GM18502 (cell line): ENCODE measurements at regions not wholly inside any gene's neighbourhood (a gene's known extent, or its start where the extent isn't known, plus 50 kb on each side); places are given as distances from the start of the nearest gene placed in this dataset.

ENCODE experiments used
- ATAC-seq: cut with Tn5 transposase; IDR thresholded peaks from one replicate; pipeline ENCODE4 v1.9.1; 2021; ENCODE audit warnings: mild to moderate bottlenecking; ENCODE audit not compliant: unreplicated experiment, poor library complexity

DNA sequence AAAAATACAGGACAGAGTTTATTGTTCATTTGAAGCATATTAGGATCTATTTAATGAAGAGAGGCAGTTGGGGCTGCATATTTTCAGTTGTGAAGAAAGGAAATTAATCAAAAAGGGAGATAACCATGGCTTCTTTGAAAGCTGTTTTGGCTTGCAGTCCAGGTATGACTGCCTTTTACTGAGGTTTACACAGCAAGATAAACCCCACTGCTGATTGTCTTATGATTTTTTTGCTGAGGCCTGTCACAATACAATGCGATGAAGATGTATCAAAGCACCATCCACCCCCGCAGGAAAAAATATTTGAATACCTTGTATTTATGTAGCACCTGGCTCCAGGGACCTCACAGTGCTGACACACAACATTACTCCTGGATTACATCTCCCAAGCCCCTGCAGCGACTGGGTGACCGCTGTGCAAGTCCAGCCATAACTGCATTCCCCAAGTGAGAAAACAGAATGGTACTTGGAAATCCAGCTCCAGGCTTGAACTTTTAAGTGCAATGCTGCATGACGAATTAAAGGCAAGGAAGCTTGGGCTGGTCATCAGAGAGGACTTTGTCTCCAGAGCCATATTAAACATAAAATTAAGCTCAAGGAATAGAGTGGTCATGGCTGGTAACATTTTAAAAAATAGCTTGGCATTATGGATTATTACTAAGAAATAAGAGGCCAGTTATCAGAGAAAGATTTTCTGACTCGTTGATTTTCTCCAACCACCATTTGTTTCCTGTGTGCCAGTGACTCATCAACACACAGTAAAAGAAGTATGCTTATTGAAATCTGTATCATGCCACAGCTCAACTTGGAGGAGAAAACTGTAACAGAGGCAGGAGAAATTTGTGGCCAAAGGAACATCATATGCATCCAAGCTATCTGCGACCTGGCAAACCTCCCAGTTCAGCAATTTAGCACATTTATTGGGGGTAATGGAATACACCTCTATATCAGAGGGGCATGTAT, 374.2 kb downstream of the MAN2A1 start:
- ATAC-seq = no peak

DNA sequence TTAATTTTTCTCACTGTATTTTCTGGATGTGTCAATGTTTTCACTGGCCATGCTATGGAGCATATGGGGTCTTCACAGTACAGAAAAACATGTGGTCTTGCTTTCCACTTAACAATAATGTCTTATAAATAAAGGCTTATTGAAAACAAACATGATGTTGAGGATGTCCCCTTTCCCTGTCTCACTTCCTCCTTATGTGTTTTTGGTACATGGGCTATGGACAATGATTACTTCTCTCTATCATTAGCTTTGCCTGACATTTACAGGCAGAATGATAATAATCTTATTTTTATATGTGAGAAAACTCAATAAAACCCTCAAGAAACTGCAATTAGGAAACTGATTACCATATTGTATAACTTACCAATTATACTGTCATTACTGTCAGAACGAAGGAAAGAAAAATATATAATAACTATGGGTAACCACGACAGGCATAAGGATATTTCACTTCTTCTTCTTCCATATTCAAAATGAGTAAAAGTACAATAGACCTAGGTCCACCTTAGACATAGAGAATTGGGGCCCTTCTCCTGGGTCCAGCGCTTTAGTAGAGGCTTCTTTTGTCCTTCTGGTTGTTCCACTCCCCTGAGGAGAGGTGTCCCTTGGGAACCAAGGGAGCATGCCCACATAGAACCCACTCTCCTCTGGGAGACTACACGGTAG, 375.0 kb downstream of the MAN2A1 start:
- ATAC-seq = no peak

DNA sequence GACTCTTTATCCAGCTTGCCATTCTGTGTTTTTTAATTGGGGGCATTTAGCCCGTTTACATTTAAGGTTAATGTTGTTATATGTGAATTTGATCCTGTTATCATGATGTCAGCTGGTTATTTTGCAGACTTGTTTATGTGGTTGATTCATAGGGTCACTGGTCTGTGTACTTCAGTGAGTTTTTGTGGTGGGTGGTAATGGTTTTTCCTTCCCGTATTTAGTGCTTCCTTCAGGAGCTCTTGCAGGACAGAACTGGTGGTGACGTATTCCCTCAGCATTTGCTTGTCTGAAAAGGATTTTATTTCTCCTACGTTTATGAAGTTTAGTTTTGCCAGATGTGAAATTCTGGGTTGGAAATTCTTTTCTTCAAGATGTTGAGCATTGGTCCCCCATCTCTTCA, 381.1 kb downstream of the MAN2A1 start:
- no peak for ATAC-seq

DNA sequence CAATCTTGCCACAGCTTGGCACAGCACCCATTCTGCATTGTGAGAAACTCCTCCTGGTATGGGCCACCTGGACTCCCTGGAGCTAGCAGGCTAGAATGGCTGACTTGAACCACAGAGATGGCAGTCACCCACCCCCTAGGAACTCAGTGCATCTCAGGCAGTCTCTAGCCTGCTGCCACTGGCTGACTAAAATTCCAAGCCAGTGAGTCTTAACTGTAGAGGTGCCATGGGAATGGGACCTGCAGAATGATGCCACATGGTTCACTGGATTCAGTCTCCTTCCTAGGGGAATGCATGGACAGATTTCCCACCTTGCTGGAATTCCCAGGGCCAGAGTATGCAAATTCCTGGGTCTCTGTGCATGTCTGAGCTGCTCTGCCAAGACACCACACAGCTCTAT, 382.9 kb downstream of the MAN2A1 start:
- ATAC-seq = no peak

DNA sequence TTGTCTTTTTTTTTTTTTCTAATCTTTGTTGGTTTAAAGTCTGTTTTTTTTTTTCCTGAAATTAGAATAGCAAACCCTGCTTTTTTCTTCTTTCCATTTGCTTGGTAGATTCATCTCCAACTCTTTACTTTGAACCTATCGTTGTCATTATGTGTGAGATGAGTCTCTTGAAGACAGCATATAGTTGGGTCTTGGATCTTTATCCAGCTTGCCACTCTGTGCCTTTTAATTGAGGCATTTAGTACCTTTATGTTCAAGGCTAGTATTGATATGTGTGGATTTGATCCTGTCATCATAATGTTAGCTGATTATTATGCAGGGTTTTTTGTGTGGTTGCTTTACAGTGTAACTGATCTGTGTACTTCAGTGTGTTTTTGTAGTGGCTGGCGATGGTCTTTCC, 383.8 kb downstream of the MAN2A1 start:
- ATAC-seq = no peak

DNA sequence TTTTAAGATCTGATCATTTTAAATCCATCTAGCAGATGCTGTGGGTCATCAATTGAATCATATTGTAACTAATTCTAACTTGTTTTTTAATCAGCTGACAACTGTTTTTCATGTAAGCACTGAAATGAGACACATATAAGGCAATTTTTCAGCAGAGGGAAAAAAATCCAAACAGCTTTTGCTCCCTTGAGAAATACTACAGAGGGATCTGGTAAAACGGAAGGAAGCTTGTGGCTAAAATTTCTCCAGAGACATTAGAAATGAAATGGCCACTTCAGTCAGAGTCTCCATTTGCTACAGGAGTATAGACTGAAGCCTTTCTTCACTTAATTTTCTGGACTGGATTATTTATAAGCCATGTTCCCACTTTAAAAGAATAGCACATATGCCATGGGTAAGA, 385.9 kb downstream of the MAN2A1 start:
- no peak for ATAC-seq

DNA sequence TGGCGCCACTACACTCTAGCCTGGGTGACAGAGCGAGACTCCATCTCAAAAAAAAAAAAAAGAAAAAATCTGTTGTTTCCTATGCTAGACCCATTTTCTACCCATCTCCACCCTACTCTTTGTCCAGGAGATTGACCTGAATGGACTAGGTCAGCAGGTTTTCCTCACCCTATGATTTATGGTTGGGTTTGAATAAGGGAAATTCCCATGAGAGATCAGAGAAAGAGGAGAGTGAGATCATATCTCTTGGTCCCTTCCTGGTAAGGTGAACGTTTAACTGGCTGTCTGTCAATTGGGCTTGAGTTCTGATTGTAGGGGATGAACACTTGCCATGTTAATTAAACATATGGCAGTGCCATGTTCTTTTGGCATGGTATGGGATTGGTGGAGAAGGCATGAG, 387.4 kb downstream of the MAN2A1 start:
- ATAC-seq = no peak

DNA sequence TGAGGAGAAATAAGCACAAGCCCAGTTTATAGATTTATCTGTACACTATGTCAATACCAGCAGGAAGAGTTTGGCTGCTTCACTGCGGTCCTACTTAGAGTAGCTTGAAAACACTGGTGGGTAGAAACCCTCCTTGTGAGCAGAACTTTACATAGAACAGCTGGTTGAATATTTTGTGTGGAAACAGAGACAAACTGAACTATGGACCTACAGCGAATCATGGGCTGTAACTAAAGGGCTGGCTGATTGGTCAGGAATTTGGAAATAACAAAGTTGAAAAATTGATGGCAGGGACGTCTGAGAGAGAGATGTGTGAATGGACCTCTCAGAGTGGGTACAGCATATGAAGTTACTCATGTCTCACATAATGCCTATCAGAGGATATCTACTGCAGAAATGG, 392.5 kb downstream of the MAN2A1 start:
- no peak for ATAC-seq

DNA sequence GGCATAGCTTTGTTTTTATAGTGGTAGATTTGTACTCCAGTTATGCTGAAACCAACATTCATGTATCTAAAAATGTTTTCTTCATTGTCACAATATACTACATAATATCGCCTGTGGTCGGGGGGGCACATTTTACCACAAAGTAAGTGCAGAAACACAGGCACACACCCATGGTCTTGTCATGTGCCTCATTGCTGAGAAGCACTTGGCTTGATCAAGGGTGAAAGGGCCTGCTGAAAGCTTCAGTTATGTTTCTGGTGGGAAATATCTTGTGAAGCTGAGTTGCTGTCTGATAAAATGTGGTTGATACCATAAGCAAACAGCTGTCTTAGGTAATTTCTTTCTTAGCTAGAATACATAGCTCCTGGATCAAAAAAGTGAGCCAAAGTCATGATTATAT, 393.1 kb downstream of the MAN2A1 start:
- ATAC-seq = no peak

DNA sequence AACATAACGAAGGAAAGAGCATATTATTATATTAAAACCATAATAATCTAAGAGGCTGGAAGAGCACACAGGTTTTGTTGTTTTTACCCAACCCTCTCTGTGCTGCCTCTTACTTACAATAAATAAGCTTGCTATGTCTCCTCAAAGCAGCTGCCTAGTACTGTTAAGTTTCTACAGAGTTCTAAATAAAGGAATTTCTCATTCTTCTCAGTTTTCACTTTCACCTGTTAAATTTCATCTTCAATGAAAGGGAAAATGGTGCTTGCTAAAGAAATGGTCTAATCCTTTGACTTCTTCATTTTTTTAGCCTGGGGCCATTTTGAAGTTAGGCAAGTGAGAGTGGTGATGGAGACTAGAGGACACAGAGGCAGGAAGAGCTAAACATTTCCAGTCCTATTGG, 396.1 kb downstream of the MAN2A1 start:
- no peak for ATAC-seq

DNA sequence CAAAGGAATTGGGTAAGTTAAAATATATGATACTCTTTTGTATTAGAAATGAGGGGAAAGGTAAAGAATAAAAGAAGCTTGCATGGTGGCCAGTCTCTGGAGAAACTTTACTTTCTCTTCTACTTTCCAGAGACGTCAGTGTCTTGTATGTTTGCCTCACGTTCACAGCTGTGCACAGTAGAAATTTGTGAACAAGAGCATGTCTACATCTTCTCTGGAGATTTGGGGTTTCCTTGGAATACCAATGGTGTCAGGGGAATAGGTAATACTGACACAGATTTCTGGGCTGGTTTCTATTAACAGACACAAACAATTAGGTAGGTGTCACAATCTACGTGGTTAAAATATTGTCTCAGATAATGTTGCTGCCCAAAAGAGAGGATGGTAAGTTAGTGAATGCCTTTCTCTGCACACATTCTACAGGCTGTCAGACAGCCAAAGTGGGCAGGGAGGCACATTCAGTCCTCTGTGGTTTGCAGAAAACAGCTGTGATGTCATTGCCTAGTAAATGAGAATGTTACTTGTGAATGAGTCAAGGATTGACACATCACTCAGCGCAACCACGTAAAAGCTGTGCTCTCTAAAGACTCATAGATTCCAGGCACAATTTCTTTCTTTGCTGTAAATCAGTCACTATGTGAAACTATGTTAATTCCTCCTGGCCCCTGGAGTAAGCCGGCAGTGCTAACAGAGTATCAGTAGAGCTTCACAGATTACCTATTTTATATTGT, 397.1 kb downstream of the MAN2A1 start:
- ATAC-seq = no peak

DNA sequence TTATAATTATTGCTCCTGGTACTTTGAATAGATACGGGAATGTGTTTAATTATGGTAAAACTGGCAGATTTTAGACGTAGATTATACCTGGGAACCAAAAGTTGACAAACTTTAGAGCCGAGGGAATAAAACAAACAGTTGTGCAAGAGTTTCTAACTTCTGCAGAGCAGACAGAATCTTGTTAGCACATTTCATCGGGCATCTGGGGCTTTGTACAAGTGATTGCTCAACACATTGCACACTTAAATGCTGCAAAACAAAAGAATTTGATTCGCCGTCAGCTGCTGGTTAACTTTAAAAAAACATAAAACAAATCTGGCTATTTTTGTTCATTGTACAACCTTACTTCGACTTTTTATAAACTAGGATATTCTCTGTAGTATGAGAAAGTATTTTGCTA, 398.1 kb downstream of the MAN2A1 start:
- no peak for ATAC-seq

DNA sequence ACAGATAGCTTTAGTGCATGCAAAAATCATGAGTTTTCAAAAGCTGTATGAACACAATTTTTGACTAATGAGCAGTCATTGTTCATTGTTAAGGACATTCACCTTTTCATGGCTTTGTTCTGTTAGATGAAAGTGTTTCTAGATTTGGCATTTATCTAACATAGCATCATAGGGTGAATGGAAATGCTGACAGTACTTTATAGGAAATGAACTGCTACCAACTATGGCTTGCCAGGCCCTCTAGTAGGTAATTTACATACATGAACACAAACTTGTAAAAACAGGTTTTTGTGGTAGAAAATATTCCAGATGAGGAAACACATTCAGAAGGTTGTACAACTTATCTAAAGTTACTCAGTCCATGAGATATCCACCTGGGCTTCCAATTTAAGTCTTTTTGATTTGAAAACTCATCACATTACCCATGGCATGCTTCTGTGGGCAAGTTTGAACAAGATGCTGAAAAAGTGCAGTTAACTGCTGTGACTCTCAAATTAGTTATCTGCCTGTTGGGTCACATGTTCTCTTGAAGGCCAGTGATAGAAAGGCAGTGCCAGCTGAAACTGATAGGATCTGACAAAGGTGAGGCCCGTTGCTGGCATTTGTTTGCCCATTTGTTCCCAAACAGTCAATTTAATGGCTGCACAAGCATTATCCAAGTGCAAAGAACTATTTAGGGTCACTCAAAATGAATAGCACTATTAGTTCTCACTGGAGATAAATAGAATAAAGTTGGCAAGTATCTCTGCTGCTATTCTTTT, 399.1 kb downstream of the MAN2A1 start:
- no peak for ATAC-seq

DNA sequence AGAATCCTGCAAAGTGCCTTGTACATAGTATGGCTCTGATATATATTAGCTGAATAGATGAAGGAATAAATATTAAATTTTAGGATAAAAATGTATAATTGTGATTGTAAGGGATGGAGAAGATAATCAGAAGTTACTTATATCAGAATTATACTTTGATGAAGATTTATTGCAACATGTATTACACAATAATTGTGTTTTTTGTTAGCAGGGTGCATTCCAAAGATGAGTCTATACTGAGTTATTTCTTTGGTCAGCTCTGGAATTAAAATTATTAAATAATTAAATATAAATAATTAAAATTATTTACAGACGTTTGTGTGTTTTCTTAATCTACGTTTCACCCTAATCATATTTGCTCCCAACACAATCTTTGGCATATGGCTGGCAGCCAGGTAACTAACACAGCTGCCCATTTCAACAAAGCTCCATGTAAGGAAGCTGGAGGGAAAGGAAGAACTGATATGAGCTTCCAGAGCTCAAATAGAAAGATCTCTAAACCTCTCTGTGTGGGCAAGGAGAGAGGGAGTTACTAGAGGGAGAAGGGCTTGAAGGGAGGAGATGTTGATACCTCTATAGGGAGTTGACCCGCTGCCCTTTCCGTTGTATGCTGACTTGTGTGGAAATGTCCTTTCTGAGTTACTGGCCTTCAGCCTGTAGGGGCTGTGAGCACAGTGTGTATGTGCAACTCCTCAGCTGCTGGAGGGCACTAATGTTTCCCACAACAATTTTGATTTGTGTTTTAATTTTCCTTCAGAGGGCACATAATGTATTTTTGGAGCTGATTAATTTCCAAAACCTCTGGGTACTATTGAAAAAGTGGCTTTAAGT, 403.4 kb downstream of the MAN2A1 start:
- no peak for ATAC-seq

DNA sequence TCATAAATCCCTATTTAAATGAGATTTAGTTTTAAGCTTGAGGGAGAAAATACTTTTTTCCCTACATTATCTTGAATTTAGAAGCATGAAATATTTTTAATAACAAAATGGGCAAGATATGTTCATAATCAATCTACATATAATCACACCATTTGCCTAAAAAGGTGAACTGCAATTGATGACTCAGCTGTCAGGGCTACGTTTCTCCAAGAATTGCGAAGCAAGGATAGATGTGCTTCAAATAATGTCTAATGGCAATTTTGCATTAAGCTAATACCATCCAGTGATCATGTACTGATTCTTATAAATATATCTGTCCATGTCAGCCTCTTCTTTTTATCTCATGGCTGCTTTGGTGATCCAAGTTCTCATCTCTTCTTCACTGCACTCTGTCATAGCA, 404.4 kb downstream of the MAN2A1 start:
- ATAC-seq = no peak

DNA sequence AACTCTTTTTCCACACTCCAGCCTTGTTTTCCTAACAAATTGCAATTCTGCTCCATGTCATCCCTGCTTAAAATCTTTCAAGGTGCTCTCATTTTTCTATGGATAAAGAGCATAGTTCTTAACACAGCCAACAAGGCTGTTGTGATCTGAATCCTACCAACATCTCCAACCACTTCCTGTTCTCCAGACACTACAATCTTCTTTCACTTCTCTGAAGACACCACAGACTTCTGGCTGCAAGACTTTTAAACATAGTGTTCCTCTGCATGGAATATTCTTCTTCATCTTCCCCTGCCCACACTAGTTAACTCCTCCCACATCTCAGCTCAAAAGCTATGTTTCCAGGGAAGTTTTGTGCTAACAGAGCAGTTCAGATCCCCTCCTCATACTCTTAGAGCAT, 404.8 kb downstream of the MAN2A1 start:
- ATAC-seq = no peak

DNA sequence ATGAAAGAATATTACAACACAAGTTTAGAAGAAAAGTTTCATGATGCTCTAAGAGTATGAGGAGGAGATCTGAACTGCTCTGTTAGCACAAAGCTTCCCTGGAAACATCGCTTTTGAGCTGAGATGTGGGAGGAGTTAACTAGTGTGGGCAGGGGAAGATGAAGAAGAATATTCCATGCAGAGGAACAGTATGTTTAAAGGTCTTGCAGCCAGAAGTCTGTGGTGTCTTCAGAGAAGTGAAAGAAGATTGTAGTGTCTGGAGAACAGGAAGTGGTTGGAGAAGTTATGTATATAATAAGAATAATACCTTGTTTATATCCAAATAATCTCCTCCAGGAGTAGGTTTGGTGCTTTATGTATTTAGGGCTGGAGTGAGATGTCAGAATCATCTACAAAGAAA, 406.7 kb downstream of the MAN2A1 start:
- no peak for ATAC-seq

DNA sequence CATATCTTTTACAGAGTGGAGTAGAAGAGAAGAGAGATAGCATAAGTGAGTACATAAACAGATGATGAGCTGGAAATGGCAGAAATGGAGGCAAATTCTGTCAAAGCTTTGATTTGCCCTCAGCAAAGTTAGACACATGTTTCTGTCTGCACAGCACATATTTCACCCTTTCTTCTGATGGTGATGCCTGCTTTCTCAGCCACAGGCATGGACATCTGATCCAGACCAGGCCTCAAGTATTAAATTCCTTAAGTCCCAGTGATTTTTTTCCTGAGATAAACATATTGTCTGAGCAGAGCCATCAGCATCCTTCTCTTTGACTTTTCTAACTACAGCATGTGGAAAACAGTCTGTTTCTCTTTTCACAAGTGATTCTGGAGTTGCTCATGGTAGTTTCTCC, 409.8 kb downstream of the MAN2A1 start:
- ATAC-seq = no peak

DNA sequence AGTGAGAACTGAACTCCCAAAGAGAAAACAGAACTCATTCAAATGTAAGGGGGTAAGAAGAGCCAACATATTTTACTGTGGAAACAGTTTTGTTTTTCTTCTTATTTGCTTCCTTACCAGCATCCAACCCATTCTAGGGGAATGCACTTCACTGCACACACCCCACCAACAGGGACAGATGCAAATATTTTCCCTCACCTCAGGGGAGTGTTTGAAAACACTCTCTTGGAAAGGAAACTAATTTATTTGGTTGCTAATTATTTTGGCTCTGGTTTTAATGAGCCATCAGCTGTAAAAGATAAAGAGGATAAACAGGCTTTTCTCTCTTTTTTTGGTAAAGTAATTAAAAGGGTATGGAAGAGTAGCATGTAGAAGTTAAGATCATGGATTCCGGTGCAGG, 413.4 kb downstream of the MAN2A1 start:
- ATAC-seq = no peak
